Endothelial cell of umbilical vein (primary cell): ENCODE measurements at regions not wholly inside any gene's neighbourhood (a gene's known extent, or its start where the extent isn't known, plus 50 kb on each side); places are given as distances from the start of the nearest gene placed in this dataset.

Source experiments
- BruUV-seq: library from RNA; stranded (reverse); fragments of 400-500 nt; replicated peaks from 2 replicates; lab custom pipeline; 2021; lab: Mats Ljungman, UMichigan
- CTCF ChIA-PET: fragments of 300-600, 350-600 bp; sonication (Branson Sonifier 250); formaldehyde crosslinking; loops from one replicate; lab custom pipeline; 2021; ENCODE audit warnings: antibody characterized with exemption, inconsistent platforms; lab: Charles Lee
- POLR2A ChIA-PET: fragments of 300-600, 350-600 bp; sonication (Branson Sonifier 250); formaldehyde crosslinking; loops from one replicate; lab custom pipeline; 2021; ENCODE audit warnings: antibody characterized with exemption, inconsistent platforms; lab: Charles Lee
- DNase-seq: peaks from one replicate; pipeline ENCODE4 v3.0.0-alpha.2; 2011; ENCODE audit warnings: low read depth, low spot score
- FAIRE-seq: peaks from 2 replicates; lab custom pipeline; 2011; peaks lifted over from hg19 to GRCh38; lab: Jason Lieb, UNC
- H2AFZ ChIP-seq: 2 replicates; pipeline ENCODE4 v1.6.0; 2012; ENCODE audit warnings: low read depth, low read length, control low read depth, inconsistent platforms
- H3K27ac ChIP-seq: 2 replicates; pipeline ENCODE4 v1.5.1; 2011; ENCODE audit warnings: low read depth, mild to moderate bottlenecking, control low read depth, low read length, moderate library complexity; ENCODE audit not compliant: insufficient read depth
- H3K27me3 ChIP-seq, 2 experiments: 2 replicates each; pipeline versions ENCODE4 v1.6.0 to v1.6.1; 2011; ENCODE audit warnings: low read length in 2 of 2, mixed read lengths in 1 of 2; ENCODE audit not compliant: control insufficient read depth in 2 of 2, insufficient read depth in 2 of 2
- H3K36me3 ChIP-seq, 2 experiments: 2 replicates in 1 of 2; 3 replicates in 1 of 2; pipeline ENCODE4 v1.5.1; 2011; ENCODE audit warnings: low read length in 2 of 2, mild to moderate bottlenecking in 1 of 2, moderate library complexity in 1 of 2; ENCODE audit not compliant: control insufficient read depth in 2 of 2, insufficient read depth in 2 of 2; ENCODE audit errors: extremely low read depth in 1 of 2
- H3K4me1 ChIP-seq: 3 replicates; pipeline ENCODE4 v1.5.1; 2011; ENCODE audit warnings: mild to moderate bottlenecking, low read length; ENCODE audit not compliant: control insufficient read depth, insufficient read depth; ENCODE audit errors: extremely low read depth
- H3K4me2 ChIP-seq: 2 replicates; pipeline ENCODE4 v1.6.1; 2011; ENCODE audit warnings: low read length, control low read depth, mixed read lengths; ENCODE audit not compliant: insufficient read depth
- H3K4me3 ChIP-seq, 3 experiments: fragments of 200-600 bp in 1 of 3; sonication (generic), shearing (Covaris generic) in 1 of 3; replicated peaks in 1 of 3; 2 replicates each; pipeline ENCODE4 v1.5.1; 2011 to 2016; ENCODE audit warnings: control low read depth in 3 of 3, low read length in 3 of 3, mild to moderate bottlenecking in 2 of 3, inconsistent platforms in 1 of 3, low read depth in 1 of 3, moderate library complexity in 1 of 3; ENCODE audit not compliant: insufficient read depth in 1 of 3
- H3K79me2 ChIP-seq: 2 replicates; pipeline ENCODE4 v1.6.0; 2012; ENCODE audit warnings: low read length, inconsistent platforms; ENCODE audit not compliant: control insufficient read depth, insufficient read depth
- H3K9ac ChIP-seq: replicated peaks from 2 replicates; pipeline ENCODE3; 2011; ENCODE audit warnings: low read length, control low read depth; ENCODE audit not compliant: insufficient read depth; ENCODE audit errors: extremely low read depth
- H3K9me1 ChIP-seq: replicated peaks from 3 replicates; pipeline ENCODE4 v1.6.0; 2011; ENCODE audit warnings: mild to moderate bottlenecking, low read length; ENCODE audit not compliant: control insufficient read depth, insufficient read depth; ENCODE audit errors: extremely low read depth
- H3K9me3 ChIP-seq: replicated peaks from 2 replicates; pipeline ENCODE4 v1.5.1; 2012; ENCODE audit warnings: low read length, inconsistent platforms; ENCODE audit not compliant: control insufficient read depth, insufficient read depth
- H4K20me1 ChIP-seq: replicated peaks from 2 replicates; pipeline ENCODE3; 2011; ENCODE audit warnings: mild to moderate bottlenecking, low read length; ENCODE audit not compliant: control insufficient read depth, insufficient read depth; ENCODE audit errors: extremely low read depth
- EZH2 ChIP-seq: IDR thresholded peaks from 2 replicates; pipeline ENCODE4 v1.6.1; 2012; ENCODE audit warnings: borderline replicate concordance, low read depth, mild to moderate bottlenecking, moderate library complexity, low read length, inconsistent platforms; ENCODE audit not compliant: severe bottlenecking
- FOS ChIP-seq: IDR thresholded peaks from 2 replicates; pipeline ENCODE4 v1.6.1; 2011; ENCODE audit warnings: mild to moderate bottlenecking, low read length, moderate library complexity, borderline replicate concordance; ENCODE audit not compliant: insufficient read depth
- GATA2 ChIP-seq: IDR thresholded peaks from 2 replicates; pipeline ENCODE4 v1.7.0; 2011; ENCODE audit warnings: low read depth, mild to moderate bottlenecking, moderate library complexity, mixed read lengths, low read length; ENCODE audit not compliant: insufficient read length, insufficient read depth
- JUN ChIP-seq: IDR thresholded peaks from 2 replicates; pipeline ENCODE4 v1.6.1; 2011; ENCODE audit warnings: borderline replicate concordance, low read depth; ENCODE audit not compliant: insufficient read length, insufficient read depth
- MAX ChIP-seq: IDR thresholded peaks from 2 replicates; pipeline ENCODE4 v1.6.1; 2011; ENCODE audit not compliant: insufficient read depth, insufficient read length
- MYC ChIP-seq: IDR thresholded peaks from one replicate; pipeline ENCODE4 v1.6.1; 2011; ENCODE audit warnings: mild to moderate bottlenecking, low read depth, low read length
- POLR2A ChIP-seq: IDR thresholded peaks from 2 replicates; pipeline ENCODE4 v1.6.1; 2012; ENCODE audit warnings: low read depth, mild to moderate bottlenecking, control low read depth, low read length
- POLR2AphosphoS5 ChIP-seq: IDR thresholded peaks from 2 replicates; pipeline ENCODE4 v1.6.1; 2012; ENCODE audit warnings: low read depth, mild to moderate bottlenecking, control low read depth, low read length, moderate library complexity; ENCODE audit not compliant: insufficient read depth
- dilution Hi-C: fragments of 300-500 bp; cut with MboI; formaldehyde crosslinking; loops from one replicate; pipeline ENCODE4 v1.15.0; 2019; ENCODE audit warnings: low sequenced_read_pairs; ENCODE audit not compliant: extremely low pct_ligation_motif_present
- intact Hi-C: fragments of 100-400 bp; cut with micrococcal nuclease; formaldehyde crosslinking; loops from one replicate; pipeline ENCODE4 v1.10.0; 2022
- TF ChIP-seq, protein P1 (sequence below), 2 donors: IDR thresholded peaks; 1 replicate in 1 of 2; 2 replicates in 1 of 2; pipeline ENCODE4 v1.5.1; 2011; ENCODE audit warnings: low read length in 2 of 2, mild to moderate bottlenecking in 2 of 2, moderate library complexity in 2 of 2, control low read depth in 1 of 2, inconsistent platforms in 1 of 2, low read depth in 1 of 2; ENCODE audit not compliant: insufficient read depth in 1 of 2; ENCODE audit errors: extremely low read depth in 1 of 2

GRCh38 chr16:65787921-65788320, 578.6 kb upstream of the CDH5 start:
- no peaks in the 10 kb centered on the region for H3K36me3 ChIP-seq
- no peaks in the 10 kb centered on the region for H3K9me3 ChIP-seq
- dilution Hi-C loops = no loop called here
- H3K4me2 ChIP-seq = no peak overlapping the region
- ChIA-PET POLR2A (no interaction called here), CTCF (no interaction called here)
- no peak overlapping the region for H3K4me3 ChIP-seq
- BruUV-seq = no TSS peak
- TF ChIP-seq EZH2 (no peak), MYC (no peak), MAX (no peak), POLR2A (no peak), GATA2 (no peak), JUN (no peak), FOS (no peak), POLR2AphosphoS5 (no peak)
- TF ChIP-seq, protein P1, sequence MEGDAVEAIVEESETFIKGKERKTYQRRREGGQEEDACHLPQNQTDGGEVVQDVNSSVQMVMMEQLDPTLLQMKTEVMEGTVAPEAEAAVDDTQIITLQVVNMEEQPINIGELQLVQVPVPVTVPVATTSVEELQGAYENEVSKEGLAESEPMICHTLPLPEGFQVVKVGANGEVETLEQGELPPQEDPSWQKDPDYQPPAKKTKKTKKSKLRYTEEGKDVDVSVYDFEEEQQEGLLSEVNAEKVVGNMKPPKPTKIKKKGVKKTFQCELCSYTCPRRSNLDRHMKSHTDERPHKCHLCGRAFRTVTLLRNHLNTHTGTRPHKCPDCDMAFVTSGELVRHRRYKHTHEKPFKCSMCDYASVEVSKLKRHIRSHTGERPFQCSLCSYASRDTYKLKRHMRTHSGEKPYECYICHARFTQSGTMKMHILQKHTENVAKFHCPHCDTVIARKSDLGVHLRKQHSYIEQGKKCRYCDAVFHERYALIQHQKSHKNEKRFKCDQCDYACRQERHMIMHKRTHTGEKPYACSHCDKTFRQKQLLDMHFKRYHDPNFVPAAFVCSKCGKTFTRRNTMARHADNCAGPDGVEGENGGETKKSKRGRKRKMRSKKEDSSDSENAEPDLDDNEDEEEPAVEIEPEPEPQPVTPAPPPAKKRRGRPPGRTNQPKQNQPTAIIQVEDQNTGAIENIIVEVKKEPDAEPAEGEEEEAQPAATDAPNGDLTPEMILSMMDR (IDR thresholded peaks at IDR 0.05; ENCODE audit: extremely low read depth in 1 of 2, insufficient read depth in 1 of 2, low read depth in 1 of 2, low read length in 2 of 2) = no peak
- intact Hi-C loops = no loop called here
- DNase-seq = no peak
- no peak overlapping the region for H3K9ac ChIP-seq
- H3K27me3 ChIP-seq = no peaks in the 10 kb centered on the region
- no peak overlapping the region for H2AFZ ChIP-seq
- no peaks in the 10 kb centered on the region for H3K9me1 ChIP-seq
- H3K27ac ChIP-seq = no peak overlapping the region
- no peaks in the 10 kb centered on the region for H4K20me1 ChIP-seq
- H3K79me2 ChIP-seq = no peaks in the 10 kb centered on the region
- H3K4me1 ChIP-seq = no peaks in the 10 kb centered on the region
- FAIRE-seq = no peak
